ENCODE measurements at regions not wholly inside any gene's neighbourhood (a gene's known extent, or its start where the extent isn't known, plus 50 kb on each side); places are given as distances from the start of the nearest gene placed in this dataset.

GRCh38 chr18:40672590-40672989, 1282.4 kb upstream of the PIK3C3 start:
- Histone ChIP-seq H3K36me3 (no peaks in the 10 kb centered on the region), H3K4me1 (ENCODE audit: low read depth) (no peaks in the 10 kb centered on the region), H3K27me3 (no peaks in the 10 kb centered on the region), H3K27ac (no peak overlapping the region), H3K9me3 (ENCODE audit: low read depth) (no peaks in the 10 kb centered on the region), H3K4me3 (no peak overlapping the region)
- DNase-seq (ENCODE audit: low read depth in 1 of 2, low spot score in 1 of 2), result no peak
- TF ChIP-seq CTCF (IDR thresholded peaks at IDR 0.05; ENCODE audit: low read depth, low read length), result no peak

- H3K9me3 ChIP-seq (ENCODE audit: low read depth), result no peaks in the 10 kb centered on the region
- H3K4me3 ChIP-seq, result no peak overlapping the region
- H3K27ac ChIP-seq, result no peak overlapping the region
- no peaks in the 10 kb centered on the region for H3K27me3 ChIP-seq
- TF ChIP-seq CTCF (IDR thresholded peaks at IDR 0.05; ENCODE audit: low read depth, low read length), result no peak
- no peak for DNase-seq (ENCODE audit: low read depth in 1 of 2, low spot score in 1 of 2)
- no peaks in the 10 kb centered on the region for H3K4me1 ChIP-seq (ENCODE audit: low read depth)
- no peaks in the 10 kb centered on the region for H3K36me3 ChIP-seq
Measured at GRCh38 chr18:40670668-40671375, 1284.2 kb upstream of the PIK3C3 start.

GRCh38 chr18:40662898-40663437, 1292.1 kb upstream of the PIK3C3 start:
- DNase-seq (ENCODE audit: low read depth in 1 of 2, low spot score in 1 of 2), result no peak
- H3K4me3 ChIP-seq, result no peak overlapping the region

GRCh38 chr18:40653682-40654081, 1301.4 kb upstream of the PIK3C3 start:
- H3K4me3 ChIP-seq, result no peak overlapping the region
- no peaks in the 10 kb centered on the region for H3K9me3 ChIP-seq (ENCODE audit: low read depth)
- H3K27ac ChIP-seq, result no peak overlapping the region
- no peaks in the 10 kb centered on the region for H3K27me3 ChIP-seq
- no peak for DNase-seq (ENCODE audit: low read depth in 1 of 2, low spot score in 1 of 2)
- no peak for TF ChIP-seq CTCF (IDR thresholded peaks at IDR 0.05; ENCODE audit: low read depth, low read length)
- no peaks in the 10 kb centered on the region for H3K36me3 ChIP-seq
- no peaks in the 10 kb centered on the region for H3K4me1 ChIP-seq (ENCODE audit: low read depth)

More at GRCh38 chr18:40662898-40663437, 1292.1 kb upstream of the PIK3C3 start:
- no peaks in the 10 kb centered on the region for H3K36me3 ChIP-seq
- no peak for TF ChIP-seq CTCF (IDR thresholded peaks at IDR 0.05; ENCODE audit: low read depth, low read length)
- H3K27me3 ChIP-seq, result no peaks in the 10 kb centered on the region
- no peak overlapping the region for H3K27ac ChIP-seq
- no peaks in the 10 kb centered on the region for H3K4me1 ChIP-seq (ENCODE audit: low read depth)
- no peaks in the 10 kb centered on the region for H3K9me3 ChIP-seq (ENCODE audit: low read depth)

GRCh38 chr18:40652321-40652720, 1302.7 kb upstream of the PIK3C3 start:
- H3K27ac ChIP-seq, result no peak overlapping the region
- TF ChIP-seq CTCF (IDR thresholded peaks at IDR 0.05; ENCODE audit: low read depth, low read length), result no peak
- H3K27me3 ChIP-seq, result no peaks in the 10 kb centered on the region

More at GRCh38 chr18:40652321-40652720, 1302.7 kb upstream of the PIK3C3 start:
- Histone ChIP-seq H3K9me3 (ENCODE audit: low read depth) (no peaks in the 10 kb centered on the region), H3K4me3 (no peak overlapping the region), H3K36me3 (no peaks in the 10 kb centered on the region), H3K4me1 (ENCODE audit: low read depth) (no peaks in the 10 kb centered on the region)
- DNase-seq (ENCODE audit: low read depth in 1 of 2, low spot score in 1 of 2), result no peak

Data from cardiac muscle cell (in vitro differentiated cells and primary cell).